ENCODE measurements at regions not wholly inside any gene's neighbourhood (a gene's known extent, or its start where the extent isn't known, plus 50 kb on each side); places are given as distances from the start of the nearest gene placed in this dataset.
A peak's percentile ranks its signal among the peaks of the same experiment; 100 is the strongest.

DNA sequence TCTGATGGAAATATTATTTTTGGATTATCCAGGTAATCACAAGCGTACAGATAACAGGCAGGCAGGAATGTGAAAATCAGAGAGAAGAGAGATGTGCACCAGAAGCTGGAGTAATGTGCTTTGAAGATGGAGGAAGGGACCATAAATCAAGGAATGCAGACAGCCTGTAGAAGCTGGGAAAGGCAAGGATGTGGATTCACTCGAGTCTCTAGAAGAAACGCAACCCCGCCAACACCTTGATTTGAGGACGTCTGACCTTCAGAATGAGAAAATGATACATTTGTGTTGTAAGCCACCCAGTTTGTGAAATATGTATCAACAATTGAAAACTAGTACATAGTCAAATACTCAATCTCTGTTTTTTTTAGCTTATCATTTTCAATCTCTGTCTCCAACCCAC is 207.6 kb upstream of the MPDZ start:
- no peaks in the 10 kb centered on the region for H3K4me1 ChIP-seq (ENCODE audit: control insufficient read depth in 2 of 2, insufficient read depth in 2 of 2, low read length in 2 of 2)
- no peak overlapping the region for H3K4me3 ChIP-seq (ENCODE audit: low read length in 2 of 2)
- no peaks in the 10 kb centered on the region for H3K27me3 ChIP-seq (ENCODE audit: control insufficient read depth in 2 of 2, insufficient read depth in 1 of 2, low read length in 1 of 2)
- DNase-seq (ENCODE audit: low read depth in 6 of 9, low spot score in 9 of 9) = no peak
- H3K9me3 ChIP-seq (ENCODE audit: control insufficient read depth in 2 of 2, insufficient read depth in 1 of 2, low read length in 1 of 2) = no peaks in the 10 kb centered on the region
- no peak overlapping the region for H3K27ac ChIP-seq (ENCODE audit: low read depth in 1 of 2, low read length in 1 of 2)
- WGBS = 89% methylated on average over 5 of the region's 5 CpGs
- no peaks in the 10 kb centered on the region for H3K36me3 ChIP-seq (ENCODE audit: control insufficient read depth in 2 of 2, insufficient read depth in 2 of 2, low read length in 1 of 2)

DNA sequence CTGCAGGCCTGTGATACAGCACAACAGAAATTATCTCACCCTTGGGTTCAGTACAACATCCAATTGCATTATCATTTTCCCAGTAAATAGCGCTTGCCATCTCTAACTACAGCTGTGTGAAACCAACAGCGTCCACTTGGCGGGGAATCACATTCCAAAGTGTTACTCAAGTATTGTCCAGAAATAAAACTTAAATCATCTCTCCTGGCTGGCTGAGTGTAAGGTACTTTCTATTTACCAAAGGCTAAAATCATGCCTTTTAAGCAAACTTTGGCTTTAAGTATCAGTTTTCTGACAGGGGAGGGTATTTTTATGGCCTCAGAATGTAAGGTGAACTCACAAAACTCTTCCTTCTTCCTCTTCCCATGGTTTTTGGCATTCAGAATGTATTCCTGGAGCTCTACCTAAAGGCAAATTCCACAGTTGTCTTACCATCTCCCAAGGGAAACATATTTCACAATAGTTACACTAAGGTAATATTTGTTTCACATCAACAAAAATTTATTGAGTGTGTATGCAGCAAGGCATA is 205.6 kb upstream of the MPDZ start:
- 89% methylated on average over 3 of the region's 3 CpGs for WGBS
- peak in 1 of 9 donors; percentile 7 for DNase-seq (ENCODE audit: low read depth in 6 of 9, low spot score in 9 of 9)
- H3K27ac ChIP-seq (ENCODE audit: low read depth in 1 of 2, low read length in 1 of 2) = no peak overlapping the region

DNA sequence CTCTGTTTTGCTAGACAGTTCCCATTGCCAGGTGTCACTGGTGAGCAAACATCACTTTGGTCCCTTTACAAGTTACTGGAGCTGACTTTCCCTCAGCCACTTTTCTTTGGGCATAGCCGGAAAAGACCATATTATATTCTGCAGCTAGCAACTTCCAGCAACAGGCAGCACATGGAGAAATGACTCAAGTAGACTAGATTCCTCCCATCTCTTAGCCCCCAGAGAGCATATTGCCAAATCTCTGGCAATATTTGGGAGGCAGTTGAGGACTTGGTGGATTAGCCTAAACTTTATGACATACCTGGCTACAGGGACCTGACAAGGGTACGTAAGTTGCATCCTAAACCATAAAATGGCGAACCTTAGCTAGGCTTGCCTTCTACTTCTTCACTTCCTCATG is 204.7 kb upstream of the MPDZ start:
- Histone ChIP-seq H3K4me1 (ENCODE audit: control insufficient read depth in 2 of 2, insufficient read depth in 2 of 2, low read length in 2 of 2) (no peaks in the 10 kb centered on the region), H3K36me3 (ENCODE audit: control insufficient read depth in 2 of 2, insufficient read depth in 2 of 2, low read length in 1 of 2) (no peaks in the 10 kb centered on the region), H3K27me3 (ENCODE audit: control insufficient read depth in 2 of 2, insufficient read depth in 1 of 2, low read length in 1 of 2) (no peaks in the 10 kb centered on the region), H3K4me3 (ENCODE audit: low read length in 2 of 2) (no peak overlapping the region), H3K9me3 (ENCODE audit: control insufficient read depth in 2 of 2, insufficient read depth in 1 of 2, low read length in 1 of 2) (no peaks in the 10 kb centered on the region), H3K27ac (ENCODE audit: low read depth in 1 of 2, low read length in 1 of 2) (no peak overlapping the region)
- DNase-seq (ENCODE audit: low read depth in 6 of 9, low spot score in 9 of 9) = no peak
- 95% methylated on average over 3 of the region's 3 CpGs for whole genome bisulfite sequencing

More for the DNA sequence above, 205.6 kb upstream of the MPDZ start:
- Histone ChIP-seq H3K36me3 (ENCODE audit: control insufficient read depth in 2 of 2, insufficient read depth in 2 of 2, low read length in 1 of 2) (no peaks in the 10 kb centered on the region), H3K4me1 (ENCODE audit: control insufficient read depth in 2 of 2, insufficient read depth in 2 of 2, low read length in 2 of 2) (no peaks in the 10 kb centered on the region), H3K9me3 (ENCODE audit: control insufficient read depth in 2 of 2, insufficient read depth in 1 of 2, low read length in 1 of 2) (no peaks in the 10 kb centered on the region), H3K4me3 (ENCODE audit: low read length in 2 of 2) (no peak overlapping the region), H3K27me3 (ENCODE audit: control insufficient read depth in 2 of 2, insufficient read depth in 1 of 2, low read length in 1 of 2) (no peaks in the 10 kb centered on the region)

DNA sequence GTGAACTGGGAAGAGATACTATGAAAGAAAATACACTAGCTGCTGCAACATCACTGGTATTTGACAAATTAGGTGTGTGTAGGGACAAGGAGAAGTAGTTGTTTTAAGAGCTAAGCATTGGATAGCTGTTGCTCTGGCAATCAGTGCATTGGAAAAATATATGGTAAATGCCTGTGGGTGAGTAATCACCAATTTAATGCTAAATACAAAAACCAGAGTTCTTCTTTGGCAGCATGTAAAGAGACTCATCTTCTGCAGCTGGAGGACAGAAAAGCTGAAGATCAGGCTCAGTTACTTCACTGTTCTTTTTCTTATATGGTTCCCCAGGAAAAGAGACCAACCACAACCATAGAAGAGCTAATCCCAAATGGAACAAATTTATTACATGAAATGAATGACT is 201.8 kb upstream of the MPDZ start:
- Histone ChIP-seq H3K9me3 (ENCODE audit: control insufficient read depth in 2 of 2, insufficient read depth in 1 of 2, low read length in 1 of 2) (peaks cover 0 to 5% of the 10 kb centered on the region in 2 donors), H3K27ac (ENCODE audit: low read depth in 1 of 2, low read length in 1 of 2) (no peak overlapping the region), H3K4me3 (ENCODE audit: low read length in 2 of 2) (no peak overlapping the region), H3K4me1 (ENCODE audit: control insufficient read depth in 2 of 2, insufficient read depth in 2 of 2, low read length in 2 of 2) (no peaks in the 10 kb centered on the region), H3K27me3 (ENCODE audit: control insufficient read depth in 2 of 2, insufficient read depth in 1 of 2, low read length in 1 of 2) (no peaks in the 10 kb centered on the region), H3K36me3 (ENCODE audit: control insufficient read depth in 2 of 2, insufficient read depth in 2 of 2, low read length in 1 of 2) (no peaks in the 10 kb centered on the region)
- DNase-seq (ENCODE audit: low read depth in 6 of 9, low spot score in 9 of 9) = no peak

DNA sequence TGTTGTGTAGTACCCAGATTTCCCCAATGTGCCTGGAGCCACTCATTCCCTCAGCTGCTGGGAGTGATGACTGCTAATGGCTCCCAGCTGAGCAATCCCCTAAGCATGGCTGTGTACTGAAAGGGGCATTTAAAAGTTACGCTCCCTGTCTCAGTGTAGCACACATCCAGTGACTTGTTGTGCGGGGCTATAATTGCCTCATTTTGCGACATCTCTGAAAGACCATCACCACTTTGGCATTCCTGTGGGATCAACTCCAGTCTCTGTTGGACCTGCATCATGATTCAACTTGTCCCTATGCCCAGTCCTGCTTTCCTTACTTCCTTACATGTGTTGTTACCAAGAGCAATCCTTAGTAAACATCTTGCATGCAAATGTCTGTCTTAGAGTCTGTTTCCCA is 201.2 kb upstream of the MPDZ start:
- no peak overlapping the region for H3K4me3 ChIP-seq (ENCODE audit: low read length in 2 of 2)
- no peak overlapping the region for H3K27ac ChIP-seq (ENCODE audit: low read depth in 1 of 2, low read length in 1 of 2)
- 96% methylated on average over 3 of the region's 3 CpGs for WGBS
- no peaks in the 10 kb centered on the region for H3K36me3 ChIP-seq (ENCODE audit: control insufficient read depth in 2 of 2, insufficient read depth in 2 of 2, low read length in 1 of 2)
- DNase-seq (ENCODE audit: low read depth in 6 of 9, low spot score in 9 of 9) = no peak
- H3K9me3 ChIP-seq (ENCODE audit: control insufficient read depth in 2 of 2, insufficient read depth in 1 of 2, low read length in 1 of 2) = peaks cover 0 to 5% of the 10 kb centered on the region in 2 donors
- H3K27me3 ChIP-seq (ENCODE audit: control insufficient read depth in 2 of 2, insufficient read depth in 1 of 2, low read length in 1 of 2) = no peaks in the 10 kb centered on the region
- H3K4me1 ChIP-seq (ENCODE audit: control insufficient read depth in 2 of 2, insufficient read depth in 2 of 2, low read length in 2 of 2) = no peaks in the 10 kb centered on the region

DNA sequence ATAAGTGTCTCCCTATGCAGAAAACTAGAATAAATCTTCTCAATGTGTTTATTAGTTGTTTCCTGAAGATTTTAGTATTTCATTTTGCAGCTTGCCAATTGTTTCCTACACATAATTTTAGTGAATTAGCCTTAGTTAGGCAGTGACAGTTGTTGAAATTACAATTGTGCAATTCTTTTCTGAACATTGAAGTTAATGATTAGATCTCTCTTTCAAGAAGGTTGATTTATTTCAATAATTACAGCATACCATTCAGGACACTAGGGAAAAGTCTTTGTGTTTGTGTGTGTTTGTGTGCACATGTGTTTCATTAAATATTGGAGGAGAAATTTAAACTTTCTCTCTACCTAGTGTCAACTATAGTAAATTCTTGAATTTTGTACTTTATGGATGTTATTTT is 199.6 kb upstream of the MPDZ start:
- H3K27ac ChIP-seq (ENCODE audit: low read depth in 1 of 2, low read length in 1 of 2) = no peak overlapping the region
- no peaks in the 10 kb centered on the region for H3K4me1 ChIP-seq (ENCODE audit: control insufficient read depth in 2 of 2, insufficient read depth in 2 of 2, low read length in 2 of 2)
- H3K36me3 ChIP-seq (ENCODE audit: control insufficient read depth in 2 of 2, insufficient read depth in 2 of 2, low read length in 1 of 2) = no peaks in the 10 kb centered on the region
- H3K9me3 ChIP-seq (ENCODE audit: control insufficient read depth in 2 of 2, insufficient read depth in 1 of 2, low read length in 1 of 2) = peaks cover 0 to 5% of the 10 kb centered on the region in 2 donors
- H3K4me3 ChIP-seq (ENCODE audit: low read length in 2 of 2) = no peak overlapping the region
- DNase-seq (ENCODE audit: low read depth in 6 of 9, low spot score in 9 of 9) = no peak
- H3K27me3 ChIP-seq (ENCODE audit: control insufficient read depth in 2 of 2, insufficient read depth in 1 of 2, low read length in 1 of 2) = no peaks in the 10 kb centered on the region

DNA sequence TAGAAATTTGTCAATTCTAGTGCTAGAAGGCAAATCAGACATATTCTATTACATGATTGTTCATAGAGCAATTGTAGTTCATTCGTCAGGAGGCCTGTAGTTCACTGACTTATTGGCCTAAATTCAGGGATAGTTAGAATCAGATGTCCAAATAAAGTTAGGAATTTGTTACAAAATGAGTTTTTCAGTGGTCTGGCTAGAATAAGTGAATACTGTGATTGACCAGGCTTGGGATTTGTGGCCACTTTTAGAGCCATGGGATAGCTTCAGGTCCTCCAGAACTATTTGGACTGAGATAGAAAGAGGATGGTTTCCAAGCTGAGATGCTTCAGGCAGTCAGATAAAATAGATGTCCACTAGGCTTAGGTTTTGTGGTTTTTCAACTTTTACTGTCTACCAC is 199.1 kb upstream of the MPDZ start:
- Histone ChIP-seq H3K4me1 (ENCODE audit: control insufficient read depth in 2 of 2, insufficient read depth in 2 of 2, low read length in 2 of 2) (no peaks in the 10 kb centered on the region), H3K36me3 (ENCODE audit: control insufficient read depth in 2 of 2, insufficient read depth in 2 of 2, low read length in 1 of 2) (no peaks in the 10 kb centered on the region), H3K4me3 (ENCODE audit: low read length in 2 of 2) (no peak overlapping the region), H3K27me3 (ENCODE audit: control insufficient read depth in 2 of 2, insufficient read depth in 1 of 2, low read length in 1 of 2) (no peaks in the 10 kb centered on the region), H3K9me3 (ENCODE audit: control insufficient read depth in 2 of 2, insufficient read depth in 1 of 2, low read length in 1 of 2) (peaks cover 0 to 5% of the 10 kb centered on the region in 2 donors), H3K27ac (ENCODE audit: low read depth in 1 of 2, low read length in 1 of 2) (no peak overlapping the region)
- no peak for DNase-seq (ENCODE audit: low read depth in 6 of 9, low spot score in 9 of 9)
- WGBS = 89% methylated on average over 1 of the region's 1 CpG

DNA sequence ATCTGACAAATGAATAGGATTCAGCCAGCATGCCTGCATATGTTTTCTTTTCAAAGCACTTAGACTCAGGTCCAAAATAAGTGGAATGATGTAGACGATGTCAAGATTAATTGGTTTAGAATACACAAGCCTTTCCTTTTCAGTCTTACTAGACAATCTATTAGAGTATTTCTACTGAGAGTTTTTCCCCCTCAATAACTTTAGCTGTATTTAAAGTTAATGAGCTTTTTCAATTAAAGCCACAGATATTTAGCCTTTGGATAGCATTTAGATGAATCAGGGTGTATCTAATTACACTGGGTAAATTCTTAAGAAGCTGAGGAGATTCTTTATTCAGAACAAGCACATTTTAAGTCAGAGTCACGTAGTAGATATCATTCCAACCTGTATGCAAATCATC is 198.7 kb upstream of the MPDZ start:
- H3K27ac ChIP-seq (ENCODE audit: low read depth in 1 of 2, low read length in 1 of 2) = no peak overlapping the region
- no peaks in the 10 kb centered on the region for H3K4me1 ChIP-seq (ENCODE audit: control insufficient read depth in 2 of 2, insufficient read depth in 2 of 2, low read length in 2 of 2)
- H3K36me3 ChIP-seq (ENCODE audit: control insufficient read depth in 2 of 2, insufficient read depth in 2 of 2, low read length in 1 of 2) = no peaks in the 10 kb centered on the region
- H3K9me3 ChIP-seq (ENCODE audit: control insufficient read depth in 2 of 2, insufficient read depth in 1 of 2, low read length in 1 of 2) = peaks cover 0 to 5% of the 10 kb centered on the region in 2 donors
- H3K4me3 ChIP-seq (ENCODE audit: low read length in 2 of 2) = no peak overlapping the region
- 82% methylated on average over 2 of the region's 2 CpGs for WGBS
- no peaks in the 10 kb centered on the region for H3K27me3 ChIP-seq (ENCODE audit: control insufficient read depth in 2 of 2, insufficient read depth in 1 of 2, low read length in 1 of 2)
- no peak for DNase-seq (ENCODE audit: low read depth in 6 of 9, low spot score in 9 of 9)

DNA sequence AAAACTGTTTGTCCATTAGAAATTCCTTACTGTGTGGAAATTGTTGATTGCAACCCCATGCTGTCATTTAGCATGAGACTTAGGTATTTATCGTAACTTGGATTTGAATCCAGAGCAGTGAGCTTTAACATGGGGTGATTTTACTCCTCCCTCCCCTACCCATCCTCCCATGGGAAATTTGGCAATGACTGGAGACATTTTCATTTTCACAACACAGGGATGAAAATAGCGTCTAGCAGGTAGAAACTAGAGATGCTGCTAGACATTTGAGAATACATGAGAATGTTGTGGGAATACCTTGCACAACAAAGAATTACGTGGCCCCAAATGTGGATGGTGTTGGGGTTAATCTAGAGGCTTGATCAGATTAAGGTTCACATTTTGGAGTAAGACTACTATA is 191.3 kb upstream of the MPDZ start:
- 75% methylated on average over 3 of the region's 3 CpGs for WGBS
- H3K27ac ChIP-seq (ENCODE audit: low read depth in 1 of 2, low read length in 1 of 2) = no peak overlapping the region

DNA sequence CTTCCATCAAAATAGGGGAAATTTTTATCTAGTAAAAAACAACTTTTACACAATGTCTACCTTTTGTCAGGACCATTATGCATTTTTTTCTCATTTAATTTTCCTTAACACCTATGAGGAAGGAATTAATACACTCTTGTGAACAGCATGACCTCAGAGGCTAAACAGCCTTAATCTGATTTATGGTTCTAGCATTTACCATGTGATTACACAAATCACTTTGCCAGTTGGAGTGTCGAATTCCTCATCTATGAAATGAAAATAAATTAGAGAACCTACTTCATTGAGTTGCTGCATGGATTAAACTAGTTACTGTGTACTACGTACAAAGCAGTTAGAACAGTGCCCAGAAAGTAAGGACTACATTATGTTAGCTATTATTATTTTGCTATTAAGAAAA is 187.7 kb upstream of the MPDZ start:
- Histone ChIP-seq H3K36me3 (ENCODE audit: control insufficient read depth in 2 of 2, insufficient read depth in 2 of 2, low read length in 1 of 2) (no peaks in the 10 kb centered on the region), H3K4me1 (ENCODE audit: control insufficient read depth in 2 of 2, insufficient read depth in 2 of 2, low read length in 2 of 2) (no peaks in the 10 kb centered on the region), H3K4me3 (ENCODE audit: low read length in 2 of 2) (no peak overlapping the region), H3K27me3 (ENCODE audit: control insufficient read depth in 2 of 2, insufficient read depth in 1 of 2, low read length in 1 of 2) (no peaks in the 10 kb centered on the region), H3K9me3 (ENCODE audit: control insufficient read depth in 2 of 2, insufficient read depth in 1 of 2, low read length in 1 of 2) (no peaks in the 10 kb centered on the region), H3K27ac (ENCODE audit: low read depth in 1 of 2, low read length in 1 of 2) (no peak overlapping the region)
- DNase-seq (ENCODE audit: low read depth in 6 of 9, low spot score in 9 of 9) = no peak
- 56% methylated on average over 2 of the region's 2 CpGs for WGBS

More for the DNA sequence above, 191.3 kb upstream of the MPDZ start:
- no peak overlapping the region for H3K4me3 ChIP-seq (ENCODE audit: low read length in 2 of 2)
- no peaks in the 10 kb centered on the region for H3K9me3 ChIP-seq (ENCODE audit: control insufficient read depth in 2 of 2, insufficient read depth in 1 of 2, low read length in 1 of 2)
- H3K36me3 ChIP-seq (ENCODE audit: control insufficient read depth in 2 of 2, insufficient read depth in 2 of 2, low read length in 1 of 2) = no peaks in the 10 kb centered on the region
- DNase-seq (ENCODE audit: low read depth in 6 of 9, low spot score in 9 of 9) = no peak
- H3K4me1 ChIP-seq (ENCODE audit: control insufficient read depth in 2 of 2, insufficient read depth in 2 of 2, low read length in 2 of 2) = no peaks in the 10 kb centered on the region
- H3K27me3 ChIP-seq (ENCODE audit: control insufficient read depth in 2 of 2, insufficient read depth in 1 of 2, low read length in 1 of 2) = no peaks in the 10 kb centered on the region
